ENCODE measurements at regions not wholly inside any gene's neighbourhood (a gene's known extent, or its start where the extent isn't known, plus 50 kb on each side); places are given as distances from the start of the nearest gene placed in this dataset.

DNA sequence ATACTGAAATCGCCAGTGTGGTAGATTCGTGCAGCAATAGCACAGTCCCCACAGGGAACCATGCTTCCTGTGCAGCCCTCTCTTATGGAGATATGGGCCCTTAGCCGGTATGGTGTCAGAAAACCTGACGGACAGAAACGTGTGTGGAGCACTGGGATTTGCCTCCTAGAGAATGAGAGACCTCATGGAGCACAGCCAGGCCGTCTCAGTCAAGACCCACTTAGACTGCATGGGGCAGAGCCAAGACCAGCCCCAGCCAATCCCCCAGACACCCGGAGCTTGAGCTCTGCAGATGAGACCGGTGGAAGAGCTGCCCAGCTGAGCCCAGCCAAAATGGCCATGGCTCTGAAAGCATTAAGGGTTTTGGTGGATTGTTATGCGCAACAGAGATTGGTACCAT lies 163.7 kb downstream of the DLL1 start:
- TF ChIP-seq, protein P1, sequence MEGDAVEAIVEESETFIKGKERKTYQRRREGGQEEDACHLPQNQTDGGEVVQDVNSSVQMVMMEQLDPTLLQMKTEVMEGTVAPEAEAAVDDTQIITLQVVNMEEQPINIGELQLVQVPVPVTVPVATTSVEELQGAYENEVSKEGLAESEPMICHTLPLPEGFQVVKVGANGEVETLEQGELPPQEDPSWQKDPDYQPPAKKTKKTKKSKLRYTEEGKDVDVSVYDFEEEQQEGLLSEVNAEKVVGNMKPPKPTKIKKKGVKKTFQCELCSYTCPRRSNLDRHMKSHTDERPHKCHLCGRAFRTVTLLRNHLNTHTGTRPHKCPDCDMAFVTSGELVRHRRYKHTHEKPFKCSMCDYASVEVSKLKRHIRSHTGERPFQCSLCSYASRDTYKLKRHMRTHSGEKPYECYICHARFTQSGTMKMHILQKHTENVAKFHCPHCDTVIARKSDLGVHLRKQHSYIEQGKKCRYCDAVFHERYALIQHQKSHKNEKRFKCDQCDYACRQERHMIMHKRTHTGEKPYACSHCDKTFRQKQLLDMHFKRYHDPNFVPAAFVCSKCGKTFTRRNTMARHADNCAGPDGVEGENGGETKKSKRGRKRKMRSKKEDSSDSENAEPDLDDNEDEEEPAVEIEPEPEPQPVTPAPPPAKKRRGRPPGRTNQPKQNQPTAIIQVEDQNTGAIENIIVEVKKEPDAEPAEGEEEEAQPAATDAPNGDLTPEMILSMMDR (IDR thresholded peaks at IDR 0.05; ENCODE audit: insufficient read depth, low read length, poor library complexity, severe bottlenecking) = no peak
- TF ChIP-seq EZH2phosphoT487 (conservative IDR thresholded peaks at IDR 0.05; ENCODE audit: low read length) = no peak

All from SU-DHL-6 (cell line).